ENCODE measurements at regions not wholly inside any gene's neighbourhood (a gene's known extent, or its start where the extent isn't known, plus 50 kb on each side); places are given as distances from the start of the nearest gene placed in this dataset.

GRCh38 chr13:58706421-58706820, 1074.9 kb downstream of the PCDH17 start:
- TF ChIP-seq FOXP2 (optimal IDR thresholded peaks at IDR 0.05; ENCODE audit: borderline replicate concordance, extremely low read depth, extremely low read length, insufficient read depth) (no peak), TAF1 (IDR thresholded peaks at IDR 0.05; ENCODE audit: borderline replicate concordance, insufficient read depth, low read length) (no peak), SIN3A (IDR thresholded peaks at IDR 0.05; ENCODE audit: borderline replicate concordance, insufficient read depth, low read length) (no peak), POLR2AphosphoS5 (IDR thresholded peaks at IDR 0.05; ENCODE audit: low read depth, low read length) (no peak)
- TF ChIP-seq, protein P1, sequence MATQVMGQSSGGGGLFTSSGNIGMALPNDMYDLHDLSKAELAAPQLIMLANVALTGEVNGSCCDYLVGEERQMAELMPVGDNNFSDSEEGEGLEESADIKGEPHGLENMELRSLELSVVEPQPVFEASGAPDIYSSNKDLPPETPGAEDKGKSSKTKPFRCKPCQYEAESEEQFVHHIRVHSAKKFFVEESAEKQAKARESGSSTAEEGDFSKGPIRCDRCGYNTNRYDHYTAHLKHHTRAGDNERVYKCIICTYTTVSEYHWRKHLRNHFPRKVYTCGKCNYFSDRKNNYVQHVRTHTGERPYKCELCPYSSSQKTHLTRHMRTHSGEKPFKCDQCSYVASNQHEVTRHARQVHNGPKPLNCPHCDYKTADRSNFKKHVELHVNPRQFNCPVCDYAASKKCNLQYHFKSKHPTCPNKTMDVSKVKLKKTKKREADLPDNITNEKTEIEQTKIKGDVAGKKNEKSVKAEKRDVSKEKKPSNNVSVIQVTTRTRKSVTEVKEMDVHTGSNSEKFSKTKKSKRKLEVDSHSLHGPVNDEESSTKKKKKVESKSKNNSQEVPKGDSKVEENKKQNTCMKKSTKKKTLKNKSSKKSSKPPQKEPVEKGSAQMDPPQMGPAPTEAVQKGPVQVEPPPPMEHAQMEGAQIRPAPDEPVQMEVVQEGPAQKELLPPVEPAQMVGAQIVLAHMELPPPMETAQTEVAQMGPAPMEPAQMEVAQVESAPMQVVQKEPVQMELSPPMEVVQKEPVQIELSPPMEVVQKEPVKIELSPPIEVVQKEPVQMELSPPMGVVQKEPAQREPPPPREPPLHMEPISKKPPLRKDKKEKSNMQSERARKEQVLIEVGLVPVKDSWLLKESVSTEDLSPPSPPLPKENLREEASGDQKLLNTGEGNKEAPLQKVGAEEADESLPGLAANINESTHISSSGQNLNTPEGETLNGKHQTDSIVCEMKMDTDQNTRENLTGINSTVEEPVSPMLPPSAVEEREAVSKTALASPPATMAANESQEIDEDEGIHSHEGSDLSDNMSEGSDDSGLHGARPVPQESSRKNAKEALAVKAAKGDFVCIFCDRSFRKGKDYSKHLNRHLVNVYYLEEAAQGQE (IDR thresholded peaks at IDR 0.05; ENCODE audit: insufficient read depth in 1 of 2, low read depth in 2 of 2, low read length in 2 of 2) = no peak

DNA sequence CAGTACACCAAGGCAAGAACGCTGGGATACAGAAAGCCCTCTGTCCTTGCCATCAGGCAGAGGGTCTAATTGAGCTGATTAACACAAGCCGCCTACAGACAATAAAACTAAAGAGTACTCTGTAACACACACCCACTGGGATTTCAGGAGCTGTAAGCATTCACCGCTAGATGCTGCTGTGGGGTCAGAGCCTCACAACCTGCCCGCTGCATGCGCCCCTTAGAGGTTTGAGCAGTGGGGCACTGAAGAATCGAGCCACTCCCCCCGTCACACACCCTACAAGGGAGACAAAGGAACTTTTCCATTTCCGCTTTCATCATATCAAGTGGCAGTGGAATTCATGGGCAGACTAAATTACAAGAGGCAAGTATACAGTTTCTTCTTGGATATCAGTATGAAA, 1080.6 kb downstream of the PCDH17 start:
- TF ChIP-seq, protein P1 (IDR thresholded peaks at IDR 0.05; ENCODE audit: insufficient read depth in 1 of 2, low read depth in 2 of 2, low read length in 2 of 2) = no peak
- TF ChIP-seq FOXP2 (optimal IDR thresholded peaks at IDR 0.05; ENCODE audit: borderline replicate concordance, extremely low read depth, extremely low read length, insufficient read depth) = no peak
- TF ChIP-seq SIN3A (IDR thresholded peaks at IDR 0.05; ENCODE audit: borderline replicate concordance, insufficient read depth, low read length) = no peak

- TF ChIP-seq, protein P1 (IDR thresholded peaks at IDR 0.05; ENCODE audit: insufficient read depth in 1 of 2, low read depth in 2 of 2, low read length in 2 of 2) = no peak
- no peak for TF ChIP-seq POLR2AphosphoS5 (IDR thresholded peaks at IDR 0.05; ENCODE audit: low read depth, low read length)
- TF ChIP-seq SIN3A (IDR thresholded peaks at IDR 0.05; ENCODE audit: borderline replicate concordance, insufficient read depth, low read length) = no peak
- TF ChIP-seq TAF1 (IDR thresholded peaks at IDR 0.05; ENCODE audit: borderline replicate concordance, insufficient read depth, low read length) = no peak
- TF ChIP-seq FOXP2 (optimal IDR thresholded peaks at IDR 0.05; ENCODE audit: borderline replicate concordance, extremely low read depth, extremely low read length, insufficient read depth) = no peak
These were observed 1089.7 kb downstream of the PCDH17 start for GRCh38 chr13:58721273-58721672.

- TF ChIP-seq, protein P1 (IDR thresholded peaks at IDR 0.05; ENCODE audit: insufficient read depth in 1 of 2, low read depth in 2 of 2, low read length in 2 of 2) = no peak
- TF ChIP-seq POLR2AphosphoS5 (IDR thresholded peaks at IDR 0.05; ENCODE audit: low read depth, low read length) = no peak
- no peak for TF ChIP-seq FOXP2 (optimal IDR thresholded peaks at IDR 0.05; ENCODE audit: borderline replicate concordance, extremely low read depth, extremely low read length, insufficient read depth)
- no peak for TF ChIP-seq SIN3A (IDR thresholded peaks at IDR 0.05; ENCODE audit: borderline replicate concordance, insufficient read depth, low read length)
- no peak for TF ChIP-seq TAF1 (IDR thresholded peaks at IDR 0.05; ENCODE audit: borderline replicate concordance, insufficient read depth, low read length)
These were observed 1096.6 kb downstream of the PCDH17 start for GRCh38 chr13:58728126-58728525.

GRCh38 chr13:58729361-58729760, 1097.8 kb downstream of the PCDH17 start:
- no peak for TF ChIP-seq TAF1 (IDR thresholded peaks at IDR 0.05; ENCODE audit: borderline replicate concordance, insufficient read depth, low read length)
- TF ChIP-seq POLR2AphosphoS5 (IDR thresholded peaks at IDR 0.05; ENCODE audit: low read depth, low read length) = no peak
- no peak for TF ChIP-seq SIN3A (IDR thresholded peaks at IDR 0.05; ENCODE audit: borderline replicate concordance, insufficient read depth, low read length)
- TF ChIP-seq, protein P1 (IDR thresholded peaks at IDR 0.05; ENCODE audit: insufficient read depth in 1 of 2, low read depth in 2 of 2, low read length in 2 of 2) = no peak
